ENCODE measurements at regions not wholly inside any gene's neighbourhood (a gene's known extent, or its start where the extent isn't known, plus 50 kb on each side); places are given as distances from the start of the nearest gene placed in this dataset.

DNA sequence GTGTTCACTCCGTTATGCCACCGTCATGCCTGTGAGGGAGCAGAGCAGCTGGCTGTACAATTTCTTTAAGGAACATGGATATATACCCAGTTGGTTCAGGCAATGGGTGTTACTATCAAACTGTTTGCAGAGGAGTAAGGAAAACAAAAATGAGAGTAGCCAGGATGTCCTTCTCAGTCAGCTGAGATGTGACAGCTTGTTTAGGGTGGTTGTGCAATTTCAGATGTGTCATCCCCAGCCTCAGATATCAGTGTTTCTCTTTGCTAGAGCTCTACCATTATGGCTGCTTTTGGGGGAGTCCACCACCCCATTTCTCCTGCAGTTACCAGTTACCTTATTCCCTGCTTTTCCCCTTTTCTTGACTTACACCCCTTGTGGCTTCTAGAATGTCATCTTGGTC lies 135.2 kb upstream of the SLC24A2 start:
- TF ChIP-seq, protein P1, sequence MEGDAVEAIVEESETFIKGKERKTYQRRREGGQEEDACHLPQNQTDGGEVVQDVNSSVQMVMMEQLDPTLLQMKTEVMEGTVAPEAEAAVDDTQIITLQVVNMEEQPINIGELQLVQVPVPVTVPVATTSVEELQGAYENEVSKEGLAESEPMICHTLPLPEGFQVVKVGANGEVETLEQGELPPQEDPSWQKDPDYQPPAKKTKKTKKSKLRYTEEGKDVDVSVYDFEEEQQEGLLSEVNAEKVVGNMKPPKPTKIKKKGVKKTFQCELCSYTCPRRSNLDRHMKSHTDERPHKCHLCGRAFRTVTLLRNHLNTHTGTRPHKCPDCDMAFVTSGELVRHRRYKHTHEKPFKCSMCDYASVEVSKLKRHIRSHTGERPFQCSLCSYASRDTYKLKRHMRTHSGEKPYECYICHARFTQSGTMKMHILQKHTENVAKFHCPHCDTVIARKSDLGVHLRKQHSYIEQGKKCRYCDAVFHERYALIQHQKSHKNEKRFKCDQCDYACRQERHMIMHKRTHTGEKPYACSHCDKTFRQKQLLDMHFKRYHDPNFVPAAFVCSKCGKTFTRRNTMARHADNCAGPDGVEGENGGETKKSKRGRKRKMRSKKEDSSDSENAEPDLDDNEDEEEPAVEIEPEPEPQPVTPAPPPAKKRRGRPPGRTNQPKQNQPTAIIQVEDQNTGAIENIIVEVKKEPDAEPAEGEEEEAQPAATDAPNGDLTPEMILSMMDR (IDR thresholded peaks at IDR 0.05) = no peak
- H3K27ac ChIP-seq = no peak overlapping the region
- H3K9me3 ChIP-seq = no peaks in the 10 kb centered on the region
- DNase-seq (ENCODE audit: low spot score) (no peak), ATAC-seq (ENCODE audit: insufficient number of reproducible peaks, low FRiP score, low read depth) (no peak)
- no peaks in the 10 kb centered on the region for H3K36me3 ChIP-seq
- no peak overlapping the region for H3K4me3 ChIP-seq
- H3K27me3 ChIP-seq (replicated peaks; ENCODE audit: insufficient read depth) = no peaks in the 10 kb centered on the region
- H3K4me1 ChIP-seq (ENCODE audit: control insufficient read depth in 1 of 2, low read depth in 2 of 2) = no peaks in the 10 kb centered on the region

DNA sequence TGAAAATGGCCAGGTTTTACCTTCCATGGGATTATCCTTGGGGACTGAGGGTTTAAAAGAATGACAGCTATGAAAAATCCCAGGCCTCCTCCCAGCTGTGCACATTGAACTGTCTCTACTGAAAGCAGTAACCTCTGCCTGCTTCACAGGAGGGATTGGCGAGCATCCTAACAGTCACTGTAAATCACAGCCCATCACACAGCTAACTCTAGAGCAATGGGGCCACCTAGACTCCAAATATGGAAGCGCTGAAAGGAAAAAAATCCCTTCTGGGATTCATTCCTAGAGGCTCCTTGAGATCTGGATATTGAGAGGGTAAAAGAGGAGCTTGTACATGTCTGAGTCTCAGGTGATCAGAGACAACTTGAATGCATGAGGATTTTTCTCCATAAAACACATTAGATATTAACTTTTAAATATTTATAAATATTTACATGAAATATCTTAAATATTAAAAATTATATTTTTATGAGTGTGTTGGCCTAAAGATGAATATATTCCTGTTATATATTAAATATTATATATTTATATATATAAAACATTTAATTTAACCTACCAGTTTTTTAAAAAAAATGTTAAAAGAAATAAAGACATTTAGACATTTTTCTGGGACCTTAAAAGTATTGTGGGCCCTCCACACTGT lies 133.8 kb upstream of the SLC24A2 start:
- Histone ChIP-seq H3K9me3 (no peaks in the 10 kb centered on the region), H3K36me3 (no peaks in the 10 kb centered on the region), H3K4me1 (ENCODE audit: control insufficient read depth in 1 of 2, low read depth in 2 of 2) (no peaks in the 10 kb centered on the region), H3K27ac (no peak overlapping the region), H3K27me3 (replicated peaks; ENCODE audit: insufficient read depth) (no peaks in the 10 kb centered on the region), H3K4me3 (no peak overlapping the region)
- DNase-seq (ENCODE audit: low spot score) (no peak), ATAC-seq (ENCODE audit: insufficient number of reproducible peaks, low FRiP score, low read depth) (no peak)
- TF ChIP-seq, protein P1 (IDR thresholded peaks at IDR 0.05) = no peak

DNA sequence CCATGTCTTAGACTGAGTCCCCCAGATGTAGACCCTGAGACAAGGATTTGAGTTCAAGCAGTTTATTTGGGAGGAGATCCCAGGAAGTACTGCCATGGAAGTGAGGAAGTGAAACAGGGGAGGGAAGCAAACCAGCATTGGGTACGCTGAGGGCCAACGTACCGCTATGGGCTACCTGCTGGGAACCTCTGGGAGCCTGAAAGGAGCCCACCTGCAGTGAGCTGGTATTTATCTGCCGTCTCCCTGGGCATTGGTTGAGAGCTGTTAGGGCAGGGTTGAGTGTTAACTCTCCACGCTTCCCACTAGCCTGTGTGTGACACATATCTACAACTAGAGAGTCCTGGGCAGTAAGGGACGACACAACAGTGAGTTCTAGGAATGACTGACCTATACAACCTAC lies 131.6 kb upstream of the SLC24A2 start:
- no peak overlapping the region for H3K27ac ChIP-seq
- ATAC-seq (ENCODE audit: insufficient number of reproducible peaks, low FRiP score, low read depth) (no peak), DNase-seq (ENCODE audit: low spot score) (no peak)
- H3K4me3 ChIP-seq = no peak overlapping the region
- no peaks in the 10 kb centered on the region for H3K27me3 ChIP-seq (replicated peaks; ENCODE audit: insufficient read depth)
- H3K36me3 ChIP-seq = no peaks in the 10 kb centered on the region
- H3K4me1 ChIP-seq (ENCODE audit: control insufficient read depth in 1 of 2, low read depth in 2 of 2) = no peaks in the 10 kb centered on the region
- no peaks in the 10 kb centered on the region for H3K9me3 ChIP-seq
- TF ChIP-seq, protein P1 (IDR thresholded peaks at IDR 0.05) = no peak

DNA sequence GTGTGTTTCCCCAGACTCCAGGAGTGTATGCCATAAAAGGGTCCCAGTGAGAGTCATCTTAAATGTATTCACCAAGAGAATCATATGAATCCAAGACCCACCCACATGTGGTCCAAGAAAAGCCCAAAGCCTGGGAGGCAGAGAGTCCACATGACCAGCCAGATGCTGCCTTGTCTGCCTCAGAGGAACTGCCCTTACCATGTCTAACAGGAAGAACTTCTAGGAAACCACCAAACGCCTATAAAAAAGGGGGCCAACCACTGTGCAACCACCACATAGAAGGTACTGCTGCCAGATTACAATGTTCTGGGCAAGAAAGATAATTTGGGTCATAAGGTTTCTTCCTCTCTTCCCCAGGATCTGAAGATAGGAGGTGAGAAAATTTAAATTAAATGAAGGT lies 129.8 kb upstream of the SLC24A2 start:
- Histone ChIP-seq H3K27ac (no peak overlapping the region), H3K4me1 (ENCODE audit: control insufficient read depth in 1 of 2, low read depth in 2 of 2) (no peaks in the 10 kb centered on the region), H3K27me3 (replicated peaks; ENCODE audit: insufficient read depth) (no peaks in the 10 kb centered on the region), H3K4me3 (no peak overlapping the region), H3K9me3 (no peaks in the 10 kb centered on the region), H3K36me3 (no peaks in the 10 kb centered on the region)
- ATAC-seq (ENCODE audit: insufficient number of reproducible peaks, low FRiP score, low read depth) (no peak), DNase-seq (ENCODE audit: low spot score) (no peak)
- TF ChIP-seq, protein P1 (IDR thresholded peaks at IDR 0.05) = no peak

DNA sequence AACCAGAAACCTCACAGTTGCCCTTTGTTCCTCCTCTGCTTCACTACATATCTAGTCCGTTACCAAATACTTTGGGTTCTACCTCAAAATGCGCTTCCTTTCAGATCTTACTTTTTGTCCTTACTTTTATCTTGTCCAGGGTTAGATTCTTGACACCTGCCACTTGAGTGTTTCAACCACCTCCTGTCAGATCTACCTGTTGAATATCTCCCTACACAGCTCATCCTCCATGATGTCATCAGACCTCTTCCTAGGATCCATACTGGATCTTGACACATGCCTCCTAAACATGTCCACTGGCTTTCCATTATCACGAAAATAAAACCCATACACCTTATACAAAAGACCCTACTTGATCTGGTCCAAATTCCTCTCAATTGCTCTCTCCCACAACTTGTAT lies 125.2 kb upstream of the SLC24A2 start:
- no peak overlapping the region for H3K27ac ChIP-seq
- H3K4me1 ChIP-seq (ENCODE audit: control insufficient read depth in 1 of 2, low read depth in 2 of 2) = no peaks in the 10 kb centered on the region
- TF ChIP-seq, protein P1 (IDR thresholded peaks at IDR 0.05) = no peak
- H3K4me3 ChIP-seq = no peak overlapping the region
- no peaks in the 10 kb centered on the region for H3K27me3 ChIP-seq (replicated peaks; ENCODE audit: insufficient read depth)
- H3K36me3 ChIP-seq = no peaks in the 10 kb centered on the region
- no peak for DNase-seq (ENCODE audit: low spot score)
- H3K9me3 ChIP-seq = no peaks in the 10 kb centered on the region
- no peak for ATAC-seq (ENCODE audit: insufficient number of reproducible peaks, low FRiP score, low read depth)
